SK-N-MC (cell line): ENCODE measurements at regions not wholly inside any gene's neighbourhood (a gene's known extent, or its start where the extent isn't known, plus 50 kb on each side); places are given as distances from the start of the nearest gene placed in this dataset.

ENCODE experiments used
- DNase-seq: peaks from one replicate; pipeline ENCODE4 v3.0.0-alpha.2; 2011; ENCODE audit warnings: low read depth, low spot score
- H3K27ac ChIP-seq: fragments of 200-600 bp; sonication (generic); 2 replicates; pipeline ENCODE4 v1.5.1; 2016; ENCODE audit warnings: mixed run types
- H3K36me3 ChIP-seq: fragments of 200-600 bp; sonication (generic); 2 replicates; pipeline ENCODE4 v1.6.1; 2017; ENCODE audit warnings: antibody characterized with exemption, low read length, mixed read lengths; ENCODE audit not compliant: insufficient read depth
- H3K4me3 ChIP-seq: fragments of 200-600 bp; sonication (generic); 2 replicates; pipeline ENCODE4 v1.5.1; 2016
- H3K9ac ChIP-seq: fragments of 200-600 bp; sonication (generic); 2 replicates; pipeline ENCODE4 v1.8.0; 2017; ENCODE audit warnings: mixed run types, mixed read lengths; ENCODE audit not compliant: insufficient read length
- H3K9me3 ChIP-seq: fragments of 200-600 bp; sonication (generic); 2 replicates; pipeline ENCODE4 v1.6.1; 2017; ENCODE audit warnings: low read depth, mild to moderate bottlenecking, antibody characterized with exemption, low read length, moderate library complexity, mixed read lengths
- EZH2 ChIP-seq: fragments of 200-600 bp; sonication (generic); IDR thresholded peaks from one replicate; pipeline ENCODE4 v1.6.1; 2017; ENCODE audit warnings: antibody characterized with exemption
- FOXP2 ChIP-seq: optimal IDR thresholded peaks from 2 replicates; pipeline ENCODE3; 2011; ENCODE audit warnings: mild to moderate bottlenecking, moderate library complexity; ENCODE audit not compliant: insufficient read depth; ENCODE audit errors: extremely low read length, control extremely low read depth
- POLR2AphosphoS5 ChIP-seq: IDR thresholded peaks from 2 replicates; pipeline ENCODE4 v1.6.1; 2012; ENCODE audit warnings: mild to moderate bottlenecking, low read depth, low read length, borderline replicate concordance

DNA sequence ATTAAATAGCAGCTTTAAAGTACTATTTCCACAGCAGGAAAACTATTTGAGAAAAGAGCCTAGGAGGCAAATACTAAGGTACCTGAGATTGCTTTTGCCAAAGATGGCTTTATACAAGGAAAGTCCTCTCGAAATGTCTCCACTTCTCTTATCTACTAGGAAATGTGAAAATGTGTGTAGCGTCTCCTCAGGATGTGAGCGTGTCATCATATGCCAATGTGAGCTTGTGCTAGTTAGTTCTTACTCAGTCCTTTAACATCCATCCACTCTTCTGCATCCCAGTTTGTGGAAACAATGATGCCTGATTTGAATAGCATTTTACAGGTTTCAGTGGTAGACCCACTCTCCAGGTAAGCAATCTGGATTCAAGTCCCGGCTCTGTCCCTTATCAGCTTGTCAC lies 421.0 kb downstream of the DYNC2H1 start:
- Histone ChIP-seq H3K4me3 (no peak overlapping the region), H3K27ac (no peak overlapping the region), H3K36me3 (no peaks in the 10 kb centered on the region), H3K9ac (no peak overlapping the region), H3K9me3 (no peaks in the 10 kb centered on the region)
- TF ChIP-seq FOXP2 (no peak), EZH2 (no peak), POLR2AphosphoS5 (no peak)
- no peak for DNase-seq

GRCh38 chr11:103532133-103532788 lies 423.0 kb downstream of the DYNC2H1 start:
- Histone ChIP-seq H3K4me3 (peak overlapping the region; percentile 27; the same call in 1 of the 2 replicates), H3K9ac (no peak overlapping the region), H3K36me3 (no peaks in the 10 kb centered on the region), H3K9me3 (no peaks in the 10 kb centered on the region), H3K27ac (peak overlapping the region; percentile 61)
- peak; percentile 53 for DNase-seq
- TF ChIP-seq EZH2: no peak
- TF ChIP-seq POLR2AphosphoS5: no peak
- no peak for TF ChIP-seq FOXP2

- Histone ChIP-seq H3K27ac (no peak overlapping the region), H3K9me3 (no peaks in the 10 kb centered on the region), H3K9ac (no peak overlapping the region), H3K36me3 (no peaks in the 10 kb centered on the region), H3K4me3 (no peak overlapping the region)
- DNase-seq: no peak
- TF ChIP-seq EZH2: no peak
- TF ChIP-seq POLR2AphosphoS5: no peak
- no peak for TF ChIP-seq FOXP2
Measured at GRCh38 chr11:103534191-103534590, 425.0 kb downstream of the DYNC2H1 start.

DNA sequence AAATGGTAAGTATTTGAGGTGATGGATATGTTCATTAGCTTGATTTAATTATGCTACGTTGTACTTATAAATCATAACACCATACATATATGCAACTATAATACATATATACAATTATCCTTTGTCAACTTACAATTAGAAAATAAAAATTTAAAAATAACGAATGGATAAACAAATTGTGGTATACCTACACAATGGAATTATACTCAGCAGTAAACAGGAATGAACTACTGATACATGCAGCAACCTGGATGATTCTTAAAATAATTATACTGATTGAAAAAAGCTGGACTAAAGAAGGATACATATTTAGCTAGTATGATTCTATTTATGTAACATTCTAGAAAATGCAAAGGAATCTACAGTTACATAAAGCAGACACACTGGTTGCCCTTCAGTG lies 425.7 kb downstream of the DYNC2H1 start:
- TF ChIP-seq EZH2: no peak
- TF ChIP-seq FOXP2: no peak
- TF ChIP-seq POLR2AphosphoS5: no peak
- no peaks in the 10 kb centered on the region for H3K36me3 ChIP-seq
- no peak overlapping the region for H3K27ac ChIP-seq
- H3K4me3 ChIP-seq: no peak overlapping the region
- no peak overlapping the region for H3K9ac ChIP-seq
- no peaks in the 10 kb centered on the region for H3K9me3 ChIP-seq
- DNase-seq: no peak

GRCh38 chr11:103536335-103536722 lies 427.1 kb downstream of the DYNC2H1 start:
- Histone ChIP-seq H3K9ac (no peak overlapping the region), H3K36me3 (no peaks in the 10 kb centered on the region), H3K4me3 (no peak overlapping the region), H3K27ac (no peak overlapping the region), H3K9me3 (0 out of 2 replicates have a peak, but pooled peaks cover 6% of the 10 kb centered on the region)
- no peak for DNase-seq
- TF ChIP-seq FOXP2 (no peak), EZH2 (no peak), POLR2AphosphoS5 (no peak)

DNA sequence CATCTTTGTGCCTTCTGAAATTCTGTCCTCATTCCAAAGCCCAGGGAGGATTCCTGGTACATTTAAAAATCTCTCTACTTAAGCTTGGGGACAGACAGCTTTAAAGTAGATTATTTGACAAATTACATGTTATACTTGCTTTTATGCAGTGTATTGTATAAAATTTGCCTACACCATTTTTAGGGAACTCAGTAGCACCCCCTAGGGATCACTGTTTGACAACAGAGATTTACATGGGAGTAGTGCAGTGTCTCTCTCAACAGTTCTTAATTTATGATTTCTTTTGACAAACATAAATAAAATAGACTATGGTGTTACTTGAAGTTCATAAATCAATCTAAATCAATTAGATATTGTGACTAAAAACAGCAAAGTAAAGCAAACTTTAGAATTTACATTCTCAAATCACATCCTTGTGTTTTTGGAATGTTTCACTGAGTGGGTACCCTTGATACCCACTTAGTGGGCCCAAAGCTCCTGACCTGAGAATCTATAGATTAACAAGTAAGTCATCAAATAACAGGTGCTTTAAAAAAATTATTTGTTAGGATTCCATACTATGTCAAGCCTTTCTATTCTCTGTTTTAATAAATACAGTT lies 428.8 kb downstream of the DYNC2H1 start:
- 0 out of 2 replicates have a peak, but pooled peaks cover 6% of the 10 kb centered on the region for H3K9me3 ChIP-seq
- TF ChIP-seq EZH2: no peak
- no peak for TF ChIP-seq FOXP2
- TF ChIP-seq POLR2AphosphoS5: no peak
- DNase-seq: peak; percentile 10
- H3K9ac ChIP-seq: no peak overlapping the region
- no peak overlapping the region for H3K27ac ChIP-seq
- no peak overlapping the region for H3K4me3 ChIP-seq
- no peaks in the 10 kb centered on the region for H3K36me3 ChIP-seq

DNA sequence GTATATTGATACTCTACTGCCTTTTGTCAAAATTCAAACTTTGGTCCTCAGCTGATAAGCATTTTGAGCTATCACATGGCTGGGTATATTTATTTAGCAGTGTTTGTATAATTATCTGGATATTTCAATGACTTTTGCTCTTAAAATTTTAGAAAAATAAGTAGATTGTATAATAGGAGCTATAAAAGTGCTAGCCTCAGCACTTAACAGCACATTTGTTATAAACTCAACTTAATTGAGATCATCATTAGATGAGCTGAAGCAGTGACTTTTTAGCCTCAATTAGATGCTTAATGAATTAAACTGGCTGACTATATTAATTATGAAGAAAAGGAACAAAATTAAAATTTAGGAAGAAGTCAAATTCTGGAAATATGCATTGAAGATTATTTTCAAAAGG lies 429.9 kb downstream of the DYNC2H1 start:
- no peak overlapping the region for H3K9ac ChIP-seq
- no peak overlapping the region for H3K4me3 ChIP-seq
- 0 out of 2 replicates have a peak, but pooled peaks cover 6% of the 10 kb centered on the region for H3K9me3 ChIP-seq
- TF ChIP-seq POLR2AphosphoS5 (no peak), FOXP2 (no peak), EZH2 (no peak)
- no peak overlapping the region for H3K27ac ChIP-seq
- no peaks in the 10 kb centered on the region for H3K36me3 ChIP-seq
- DNase-seq: no peak

DNA sequence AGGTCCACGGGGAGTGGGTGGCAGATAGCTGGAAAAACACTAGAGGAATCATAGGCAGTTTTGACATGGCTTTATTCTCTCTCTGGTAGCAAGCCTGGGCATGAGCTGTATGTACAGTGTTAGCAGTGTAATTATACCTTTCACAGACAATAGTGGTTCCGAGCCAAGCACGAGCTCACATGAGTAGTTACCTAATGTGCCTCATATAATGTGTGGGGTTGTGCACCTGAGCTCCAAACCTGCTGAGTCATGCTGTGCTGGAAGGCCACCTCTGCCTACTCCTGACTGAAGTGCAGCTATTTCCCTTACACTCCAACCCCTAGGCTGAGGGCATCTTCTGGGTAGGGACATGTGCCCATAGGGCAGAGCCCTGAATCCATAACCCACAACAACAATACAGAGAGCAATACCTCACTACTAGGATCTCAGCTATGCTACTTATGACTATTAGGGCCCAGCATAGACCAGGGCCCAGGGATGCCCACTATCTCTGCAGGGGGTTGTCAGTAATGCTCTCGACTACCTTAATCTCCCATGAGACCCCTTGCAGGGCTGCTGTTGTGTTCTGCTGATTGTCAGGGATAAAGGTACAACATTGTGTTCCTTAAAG lies 432.1 kb downstream of the DYNC2H1 start:
- Histone ChIP-seq H3K9ac (no peak overlapping the region), H3K36me3 (no peaks in the 10 kb centered on the region), H3K27ac (no peak overlapping the region), H3K9me3 (0 out of 2 replicates have a peak, but pooled peaks cover 6% of the 10 kb centered on the region), H3K4me3 (no peak overlapping the region)
- TF ChIP-seq FOXP2: no peak
- TF ChIP-seq EZH2: no peak
- TF ChIP-seq POLR2AphosphoS5: no peak
- DNase-seq: no peak
